HG02852 (cell line): ENCODE measurements at regions not wholly inside any gene's neighbourhood (a gene's known extent, or its start where the extent isn't known, plus 50 kb on each side); places are given as distances from the start of the nearest gene placed in this dataset.

Experiments
- ATAC-seq: cut with Tn5 transposase; IDR thresholded peaks from one replicate; pipeline ENCODE4 v1.9.1; 2021; ENCODE audit warnings: mild to moderate bottlenecking, moderate library complexity; ENCODE audit not compliant: unreplicated experiment

DNA sequence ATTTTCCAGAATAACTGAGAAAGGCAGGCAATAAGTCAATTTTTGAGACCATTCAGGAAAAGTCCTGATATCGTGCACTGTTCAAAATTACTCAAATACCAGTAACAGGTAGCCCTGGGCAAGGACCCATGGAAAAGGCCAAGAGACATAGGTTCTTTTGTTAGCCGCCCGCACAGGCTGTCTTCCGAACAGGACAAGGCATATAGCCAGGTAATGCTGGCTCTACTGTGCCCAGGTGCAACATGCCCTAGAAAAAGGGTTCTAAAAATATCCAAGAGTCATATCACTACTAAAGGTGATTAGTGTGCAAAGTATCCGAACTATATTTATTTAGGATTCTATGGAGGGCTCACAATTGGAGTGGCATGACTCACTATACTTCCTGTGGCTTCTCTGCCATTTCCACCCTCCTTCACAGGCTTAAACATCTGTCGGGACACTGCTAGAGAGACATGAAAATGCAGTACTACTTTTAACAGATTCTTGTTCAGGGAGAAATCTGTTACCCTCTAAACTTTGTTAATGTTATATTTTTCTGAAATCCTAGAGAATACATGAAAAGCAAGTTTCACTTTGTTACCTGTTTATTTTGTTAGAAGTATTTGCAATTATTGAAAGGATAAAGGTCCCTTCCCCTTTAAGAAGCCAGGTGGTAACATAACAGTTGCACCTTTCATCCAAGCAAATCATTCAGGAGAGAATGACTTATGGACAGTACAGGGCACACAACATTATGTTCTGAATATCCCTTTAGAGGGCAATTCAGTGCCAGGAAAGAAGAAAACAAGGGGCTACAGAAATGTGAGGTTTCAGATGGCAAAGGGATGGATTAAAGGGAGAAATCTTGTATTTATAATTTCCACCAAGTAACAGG lies 293.3 kb upstream of the THBS1 start:
- no peak for ATAC-seq

DNA sequence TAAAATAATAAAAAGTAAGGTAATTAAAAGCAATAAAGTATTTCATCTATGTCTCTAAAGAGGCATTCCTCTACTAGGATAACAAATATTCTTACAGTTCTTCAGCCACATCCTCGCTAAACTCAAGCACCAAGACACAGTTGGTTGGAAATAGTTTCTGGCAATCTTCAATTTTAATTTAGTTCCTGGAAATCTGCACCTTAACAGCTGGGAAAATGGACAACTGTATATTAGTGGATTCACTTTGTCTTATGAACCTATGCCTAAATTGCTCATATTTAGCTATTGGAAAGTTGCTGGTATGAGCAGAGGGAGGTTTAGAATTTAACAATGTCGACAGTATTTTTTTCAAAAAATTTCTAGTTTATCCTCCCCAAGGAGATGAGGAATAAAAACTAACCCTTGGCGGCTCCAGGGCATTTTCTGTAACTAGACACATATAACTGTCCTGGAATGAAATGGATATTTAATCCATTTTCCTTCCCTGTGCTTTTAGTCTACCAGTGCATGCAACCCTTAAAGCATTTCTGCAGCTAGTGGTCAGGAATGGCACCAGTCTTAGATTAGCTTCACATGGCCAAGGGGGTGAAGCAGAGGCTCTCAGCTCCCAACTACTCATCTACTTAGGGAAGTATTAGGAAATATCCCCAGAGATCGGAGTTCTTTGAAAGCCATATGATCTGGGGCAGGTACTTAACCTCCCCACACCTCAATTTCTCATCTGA lies 290.0 kb upstream of the THBS1 start:
- ATAC-seq, result no peak

DNA sequence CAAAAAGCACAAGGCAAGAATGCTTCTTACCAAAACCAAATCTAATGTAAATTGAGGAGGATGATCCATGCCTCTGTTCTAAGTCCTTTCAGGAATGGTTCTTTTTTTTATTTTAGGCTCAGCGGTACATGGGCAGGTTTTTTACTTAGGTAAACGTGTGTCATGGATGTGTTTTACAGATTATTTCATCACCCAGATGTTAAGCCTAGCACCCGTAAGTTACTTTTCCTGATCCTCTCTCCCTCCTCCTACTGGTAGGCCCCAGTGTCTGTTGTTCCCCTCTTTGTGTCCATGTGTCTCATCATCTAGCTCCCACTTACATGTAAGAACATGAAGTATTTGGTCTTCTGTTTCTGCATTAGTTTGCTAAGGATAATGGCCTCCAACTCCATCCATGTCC lies 289.2 kb upstream of the THBS1 start:
- ATAC-seq, result no peak

DNA sequence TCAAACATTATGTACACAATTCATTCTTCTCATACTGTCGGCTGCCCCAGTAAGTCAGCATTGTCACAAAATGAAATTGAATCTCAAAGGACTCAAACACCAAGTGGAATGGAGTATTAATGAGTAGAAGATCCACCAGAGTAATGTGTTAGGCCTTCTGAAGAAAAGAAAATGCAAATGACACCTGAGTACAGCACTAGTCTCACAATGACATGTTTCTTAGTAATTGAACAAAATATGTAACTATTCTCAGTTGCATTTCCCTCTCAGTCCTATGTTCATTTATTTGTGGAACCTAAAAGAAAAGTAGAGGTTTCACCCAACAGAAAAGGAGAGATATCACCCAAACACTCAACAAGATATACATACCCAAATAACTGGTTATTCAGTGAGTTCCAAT lies 283.9 kb upstream of the THBS1 start:
- no peak for ATAC-seq

DNA sequence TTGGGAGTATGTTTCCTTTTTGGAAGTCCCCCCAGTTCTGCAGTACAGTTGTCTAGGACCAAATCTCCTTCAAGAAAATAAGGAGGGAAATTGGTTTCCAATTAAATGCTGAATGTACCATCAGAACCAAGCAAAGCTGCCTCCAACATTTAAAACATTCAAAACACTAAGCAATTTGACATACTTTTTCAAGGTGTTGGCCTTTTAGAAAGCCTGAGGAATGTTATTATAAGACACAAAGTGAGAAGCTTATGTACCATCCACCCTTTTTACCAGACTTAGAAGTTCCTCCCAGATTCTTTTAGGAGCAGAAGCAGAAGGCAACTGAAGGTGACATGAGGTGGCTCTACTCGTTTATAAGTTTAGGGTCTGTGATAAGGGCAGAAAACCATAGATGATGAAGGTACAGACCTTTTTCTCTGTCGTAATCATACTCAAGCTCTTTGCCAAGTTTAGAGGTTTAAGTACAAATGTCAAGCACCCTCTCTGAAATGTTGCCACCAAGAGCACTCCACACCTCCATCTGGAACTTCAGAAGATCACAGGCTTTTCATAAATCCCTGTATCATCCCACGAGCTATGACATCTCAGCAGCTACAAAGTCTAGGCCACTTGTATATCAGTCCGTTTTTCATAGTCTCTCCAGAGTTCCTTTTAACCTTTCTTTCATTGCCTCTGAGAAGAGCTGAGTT lies 282.5 kb upstream of the THBS1 start:
- ATAC-seq, result no peak

DNA sequence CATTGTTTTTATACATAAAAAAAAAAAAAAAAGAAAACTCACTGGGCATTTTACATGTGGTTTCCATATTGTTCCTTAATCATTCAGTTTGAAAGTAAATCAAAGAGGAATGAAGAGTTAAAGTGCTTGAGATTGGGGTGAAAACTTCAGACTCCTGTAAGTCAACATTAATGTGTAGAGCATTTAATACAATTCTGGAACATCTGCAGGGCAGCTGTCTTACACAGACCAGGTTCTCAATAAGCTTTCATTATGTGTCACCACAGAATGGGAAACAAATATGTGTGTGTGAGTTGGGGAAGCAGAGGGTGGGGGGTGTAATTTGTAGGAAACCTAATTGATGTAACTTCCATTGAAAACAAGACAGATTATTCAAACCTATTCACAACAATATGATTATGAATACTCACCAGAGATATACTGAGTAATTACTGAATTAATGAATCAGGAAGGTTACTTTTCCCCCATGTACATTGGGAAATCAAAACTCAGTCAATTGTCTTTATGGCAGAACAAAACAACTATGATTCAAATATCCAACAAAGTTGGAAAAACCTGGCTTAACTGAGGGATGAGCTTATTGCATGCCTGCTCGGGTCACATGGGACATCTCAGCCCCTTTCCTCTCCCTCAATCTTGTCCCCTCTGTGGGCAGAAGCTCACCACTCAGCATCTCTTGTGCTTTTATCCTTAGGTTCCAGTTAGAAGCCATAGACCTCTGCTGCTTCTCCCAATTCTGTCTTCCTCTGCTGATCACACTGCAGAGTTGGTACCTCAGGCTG lies 281.2 kb upstream of the THBS1 start:
- ATAC-seq, result no peak

DNA sequence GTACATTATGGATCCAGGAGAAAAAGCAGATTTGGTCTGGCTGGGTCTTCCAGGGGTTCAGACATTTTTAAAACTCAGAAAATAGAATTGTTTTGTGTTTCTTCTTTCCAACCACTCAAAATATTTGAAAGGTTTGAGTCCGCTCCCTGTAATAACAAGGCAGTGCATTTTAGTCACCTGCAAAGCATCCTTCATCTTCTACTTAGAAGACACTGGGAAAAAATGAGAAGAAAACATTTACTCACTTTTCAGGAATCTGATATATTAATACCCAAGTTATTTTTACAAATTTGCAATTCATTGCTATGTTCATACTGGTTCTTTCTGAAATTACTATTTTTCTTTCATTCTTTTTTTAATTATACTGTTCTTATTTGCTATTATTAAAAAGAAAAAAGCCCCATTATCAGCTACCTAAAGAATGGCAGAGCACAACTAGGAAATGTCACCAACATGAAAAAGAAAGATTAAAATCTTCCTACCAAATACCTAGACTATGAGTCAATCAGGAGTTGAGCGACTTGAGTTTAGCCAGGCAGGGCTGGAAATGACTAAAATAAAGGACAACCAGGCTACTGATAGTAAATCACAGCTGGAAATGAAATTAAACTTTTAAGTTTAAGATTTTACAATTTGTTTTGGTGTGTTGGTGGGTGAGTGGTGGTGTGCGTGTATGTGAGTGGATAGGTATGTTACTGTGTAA lies 280.3 kb upstream of the THBS1 start:
- no peak for ATAC-seq

DNA sequence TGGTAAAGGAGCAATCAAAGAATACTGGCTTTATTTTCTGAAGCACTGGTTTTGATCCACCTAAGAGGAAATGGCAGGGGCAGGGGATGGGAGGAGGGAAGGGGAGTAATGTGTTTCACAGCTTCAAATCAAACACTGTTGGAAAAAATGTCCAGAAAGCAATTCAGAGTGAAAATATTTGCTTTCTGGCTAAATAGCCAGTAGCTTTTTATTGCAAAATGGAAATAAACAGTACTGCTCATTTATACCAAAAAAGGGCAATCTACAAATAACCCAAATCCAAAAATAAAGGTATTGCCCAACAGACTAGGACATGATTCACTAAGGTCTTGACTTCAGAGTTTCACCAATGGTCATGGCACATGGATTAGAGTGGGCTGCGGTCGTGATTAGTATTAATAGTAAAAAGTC lies 279.3 kb upstream of the THBS1 start:
- no peak for ATAC-seq

DNA sequence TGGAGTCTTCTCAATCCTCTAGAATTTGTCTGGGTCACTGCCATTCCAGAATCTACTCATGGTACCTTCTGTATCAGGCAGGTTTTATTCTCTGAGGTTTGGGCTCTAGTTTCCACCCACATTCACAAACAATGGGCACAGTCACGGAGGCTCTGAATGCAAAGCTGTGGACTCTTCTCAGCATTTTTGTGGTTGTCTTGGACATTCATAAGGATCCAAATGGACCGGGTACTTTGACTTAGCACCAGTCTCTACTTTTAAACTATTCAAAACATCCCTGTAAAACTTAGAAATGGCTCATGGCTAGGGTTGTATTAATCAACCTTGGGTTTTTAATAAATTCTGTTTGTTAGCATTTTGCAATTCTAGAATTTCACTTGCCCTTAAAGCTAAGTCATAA lies 277.9 kb upstream of the THBS1 start:
- ATAC-seq, result no peak

DNA sequence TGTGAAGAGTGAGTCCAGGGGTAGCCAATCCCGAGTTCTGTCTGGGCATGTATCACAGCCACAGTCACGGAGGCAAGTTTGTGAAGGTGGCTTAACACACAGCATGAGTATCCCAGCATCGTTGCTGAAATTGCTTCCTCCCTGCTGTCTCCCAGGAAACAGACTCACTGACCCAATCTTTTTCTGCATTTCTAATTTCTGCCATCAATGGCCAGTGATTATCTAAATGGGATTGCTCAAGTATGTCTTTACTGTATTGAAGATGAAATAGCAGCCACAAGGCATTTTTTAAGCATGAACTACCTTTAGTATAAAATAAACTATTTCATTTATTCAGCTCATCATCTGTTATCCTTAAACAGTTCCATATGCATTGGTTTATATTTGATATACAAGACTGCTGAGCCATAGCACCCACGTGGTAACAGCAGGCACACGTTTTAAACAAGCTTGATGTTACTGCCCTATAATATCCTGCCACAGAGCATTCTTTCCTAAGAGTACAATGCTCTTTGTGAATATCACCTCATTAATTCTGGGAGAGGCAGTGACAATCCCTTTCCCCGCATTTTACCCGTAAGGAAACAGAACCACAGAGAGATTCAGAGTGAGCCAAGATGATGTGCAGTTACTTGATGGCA lies 276.6 kb upstream of the THBS1 start:
- no peak for ATAC-seq

DNA sequence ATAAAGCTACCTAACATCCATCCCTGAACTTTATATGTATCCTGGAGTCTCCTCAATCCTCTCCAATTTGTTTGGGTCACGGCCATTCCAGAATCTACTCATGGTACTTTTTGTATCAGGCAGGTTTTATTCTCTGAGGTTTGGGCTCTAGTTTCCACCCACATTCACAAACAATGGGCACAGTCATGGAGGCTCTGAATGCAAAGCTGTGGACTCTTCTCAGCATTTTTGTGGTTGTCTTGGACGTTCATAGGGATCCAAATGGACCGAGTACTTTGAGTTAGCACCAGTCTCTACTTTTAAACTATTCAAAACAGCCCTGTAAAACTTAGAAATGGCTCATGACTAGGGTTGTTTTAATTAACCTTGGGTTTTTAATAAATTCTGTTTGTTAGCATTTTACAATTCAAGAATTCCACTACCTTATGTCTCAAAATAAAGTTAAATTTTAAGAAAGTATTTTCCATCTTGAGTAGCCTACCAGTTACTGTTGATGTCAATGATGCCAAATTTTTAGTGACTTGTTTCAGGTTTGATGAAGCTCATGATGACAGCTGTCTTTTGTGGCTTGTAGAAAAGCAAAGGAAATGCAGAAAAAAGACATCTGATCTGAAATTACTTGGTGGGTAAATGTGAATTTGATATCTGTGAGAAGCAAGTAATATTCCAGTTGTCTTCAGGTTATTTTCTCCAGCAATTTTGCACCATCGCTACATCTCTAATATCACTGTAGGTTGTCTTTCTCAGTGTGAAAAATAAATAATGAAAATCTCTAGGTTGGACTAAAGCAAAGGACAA lies 275.7 kb upstream of the THBS1 start:
- ATAC-seq, result no peak

DNA sequence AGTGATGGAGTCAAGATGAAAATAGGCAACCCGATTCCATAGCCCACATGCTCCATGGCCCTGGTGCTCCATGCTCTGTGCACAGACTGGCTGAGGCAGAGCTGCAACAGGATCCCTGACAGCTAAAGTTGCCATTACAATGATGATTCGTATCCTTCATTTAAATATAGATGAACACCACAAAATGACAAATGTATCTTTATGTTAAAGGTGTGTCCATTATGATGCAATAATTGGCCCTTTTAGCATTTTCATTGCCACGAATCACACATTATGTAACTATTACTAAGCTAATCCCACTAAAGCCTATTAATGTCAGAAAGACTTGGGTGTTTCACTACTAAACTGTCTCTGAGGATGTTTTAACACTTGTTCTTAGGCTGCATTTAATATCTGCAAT lies 270.2 kb upstream of the THBS1 start:
- no peak for ATAC-seq

DNA sequence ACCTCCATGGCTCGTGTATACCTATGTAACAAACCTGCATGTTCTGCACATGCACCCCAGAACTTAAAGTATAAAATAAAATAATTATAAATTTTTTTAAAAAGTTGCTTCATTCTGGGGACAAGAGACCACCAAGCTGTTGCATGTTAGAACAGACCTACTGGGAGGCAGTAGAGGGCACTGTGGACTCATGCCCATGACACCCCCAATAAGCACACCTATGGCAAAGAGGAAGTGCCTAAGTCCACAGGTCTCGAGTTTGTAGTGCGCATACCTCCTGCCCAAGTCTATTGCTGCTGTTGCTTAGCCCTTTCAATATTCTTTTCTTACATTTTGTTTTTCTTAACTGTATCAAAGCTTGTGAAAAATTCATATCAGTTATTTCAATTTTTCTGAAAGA lies 267.9 kb upstream of the THBS1 start:
- ATAC-seq, result peak; percentile 76

DNA sequence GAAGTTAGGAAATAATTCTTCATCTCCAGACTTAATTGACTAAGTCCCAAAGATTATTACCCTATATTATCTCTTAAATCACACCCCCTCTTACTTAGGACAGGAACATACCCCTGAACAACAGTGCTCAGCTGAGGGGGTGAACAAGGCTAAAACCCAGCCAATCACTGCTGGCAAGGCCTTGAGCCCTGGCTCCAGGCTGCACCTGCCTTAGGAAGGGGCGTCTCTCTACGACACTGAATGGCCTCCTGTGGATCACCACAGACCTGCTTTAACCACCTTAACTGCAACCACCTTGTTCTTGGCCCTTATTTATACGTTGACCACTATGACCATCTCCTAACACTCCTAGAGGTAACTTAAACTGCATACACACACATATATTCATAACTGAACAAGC lies 267.4 kb upstream of the THBS1 start:
- no peak for ATAC-seq

DNA sequence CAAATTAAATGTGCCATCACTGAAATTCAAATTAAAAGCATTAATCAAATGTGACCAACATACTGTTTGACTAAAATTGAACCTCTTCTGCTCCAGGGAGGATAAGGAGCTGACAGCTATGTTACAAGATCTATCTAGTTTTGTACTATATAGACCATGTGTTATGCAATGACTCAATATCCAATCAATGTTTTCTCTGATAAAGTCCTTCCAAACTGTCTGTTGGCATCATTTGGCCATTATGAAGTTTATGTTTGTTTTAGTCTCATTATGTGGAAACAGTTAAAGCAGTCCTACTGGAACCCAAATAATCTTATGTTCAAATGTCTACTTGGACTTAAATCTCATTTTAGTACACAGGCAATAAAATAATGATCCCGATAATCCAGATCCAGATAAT lies 267.0 kb upstream of the THBS1 start:
- ATAC-seq, result no peak

DNA sequence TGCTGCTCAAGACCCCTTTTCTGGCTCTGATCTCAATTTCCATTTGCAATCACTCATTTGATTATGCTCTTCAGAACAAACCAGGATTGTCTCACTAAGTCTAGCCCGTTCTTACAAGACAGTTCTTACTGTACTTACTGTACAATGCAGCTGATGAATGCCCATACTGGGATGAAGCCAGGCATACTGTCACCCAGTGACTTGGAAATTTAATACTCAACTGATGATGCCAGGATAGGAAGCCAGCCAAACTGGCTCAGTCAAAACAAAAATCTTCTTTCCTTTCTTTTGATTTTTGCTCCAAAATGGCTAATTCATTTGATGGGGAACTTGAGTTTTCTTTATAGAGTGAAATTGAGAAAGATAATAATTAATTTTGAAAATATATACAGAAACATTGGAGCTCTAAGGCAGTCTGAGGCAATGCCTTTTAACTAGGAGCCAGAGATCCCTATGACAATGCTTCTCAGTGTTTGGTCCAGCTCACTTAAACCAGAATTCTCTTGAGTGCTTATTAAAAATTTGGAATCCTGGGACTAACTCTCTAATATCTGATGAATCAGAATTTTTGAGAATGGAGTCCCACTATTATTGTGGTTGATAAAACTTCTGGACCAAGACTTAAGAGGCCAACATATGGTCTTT lies 265.6 kb upstream of the THBS1 start:
- ATAC-seq, result no peak

DNA sequence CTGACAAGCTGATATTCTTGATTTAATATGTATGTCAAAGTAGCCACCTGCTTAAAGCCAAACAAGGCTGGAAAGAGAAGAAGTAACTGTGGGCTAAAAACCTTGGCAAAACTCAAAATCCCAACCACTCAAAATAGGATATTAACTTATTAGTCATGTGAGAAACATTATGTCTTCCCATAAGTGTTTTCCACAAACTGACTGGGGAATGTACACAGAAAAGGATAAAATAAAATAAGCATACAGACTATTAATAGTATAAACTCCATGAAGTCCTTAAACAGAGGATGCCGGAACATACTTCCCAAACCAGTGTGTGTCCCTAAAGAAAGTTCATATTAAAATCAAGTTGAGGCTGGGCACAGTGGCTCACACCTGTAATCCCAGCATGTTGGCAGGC lies 263.7 kb upstream of the THBS1 start:
- ATAC-seq, result no peak

DNA sequence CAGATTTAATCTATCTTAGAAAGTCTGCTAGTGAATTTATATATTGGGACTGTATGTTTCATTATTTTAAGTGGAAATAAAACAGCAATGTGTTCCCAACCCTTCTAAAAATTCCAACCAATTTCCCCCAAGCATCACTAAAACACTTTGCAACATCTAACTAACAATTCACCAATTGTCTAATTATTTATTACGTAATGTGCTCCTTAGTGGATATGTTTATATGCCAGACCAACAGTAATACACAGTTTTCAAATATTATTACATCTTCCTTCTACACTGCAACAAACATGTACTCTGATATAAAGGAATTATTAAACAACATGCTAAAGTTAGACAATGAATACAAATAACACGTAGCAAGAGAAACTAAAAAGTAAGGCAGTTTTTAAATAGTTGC lies 262.6 kb upstream of the THBS1 start:
- ATAC-seq, result no peak

DNA sequence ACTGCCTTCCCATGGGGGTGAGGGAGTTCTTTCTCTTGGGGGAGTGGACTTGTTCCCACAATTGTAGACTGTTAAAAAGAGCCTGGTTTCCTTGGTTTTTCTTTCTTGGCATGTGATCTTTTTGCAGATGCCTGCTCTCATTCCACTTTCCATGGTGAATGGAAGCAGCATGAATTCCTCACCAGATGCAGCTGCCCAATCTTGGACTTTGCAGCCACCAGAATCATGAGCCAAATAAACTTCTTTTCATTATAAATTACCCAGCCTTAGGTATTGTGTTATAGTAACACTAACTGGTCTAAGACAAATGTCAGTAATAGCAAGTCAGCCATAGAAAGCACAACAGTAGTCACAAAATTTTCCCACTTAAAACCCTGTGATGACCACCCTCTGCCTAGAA lies 260.5 kb upstream of the THBS1 start:
- no peak for ATAC-seq
